Epithelial cell of esophagus (primary cell): ENCODE measurements at regions not wholly inside any gene's neighbourhood (a gene's known extent, or its start where the extent isn't known, plus 50 kb on each side); places are given as distances from the start of the nearest gene placed in this dataset.

Experiments
- DNase-seq: peaks from one replicate; pipeline ENCODE4 v3.0.0; 2010; ENCODE audit warnings: low read depth
- H3K4me3 ChIP-seq: 2 replicates; pipeline ENCODE4 v1.5.1; 2011; ENCODE audit warnings: mild to moderate bottlenecking, low read length, control low read depth
- CTCF ChIP-seq: IDR thresholded peaks from 2 replicates; pipeline ENCODE4 v1.5.1; 2011; ENCODE audit warnings: low read depth, mild to moderate bottlenecking, low read length, control low read depth, inconsistent platforms; ENCODE audit not compliant: insufficient read depth; ENCODE audit errors: missing control alignments

GRCh38 chr20:56723331-56723730, 94.2 kb downstream of the TFAP2C start:
- no peak for DNase-seq
- TF ChIP-seq CTCF = no peak
- H3K4me3 ChIP-seq = no peak overlapping the region

- H3K4me3 ChIP-seq = no peak overlapping the region
- no peak for TF ChIP-seq CTCF
- DNase-seq = no peak
Measured at GRCh38 chr20:56724241-56724757, 95.2 kb downstream of the TFAP2C start.

- H3K4me3 ChIP-seq = no peak overlapping the region
- TF ChIP-seq CTCF = no peak
- no peak for DNase-seq
Measured at GRCh38 chr20:56730003-56730402, 100.9 kb downstream of the TFAP2C start.

GRCh38 chr20:56730996-56731395, 101.9 kb downstream of the TFAP2C start:
- no peak for TF ChIP-seq CTCF
- no peak for DNase-seq
- H3K4me3 ChIP-seq = no peak overlapping the region

GRCh38 chr20:56731476-56731875, 102.4 kb downstream of the TFAP2C start:
- no peak overlapping the region for H3K4me3 ChIP-seq
- no peak for DNase-seq
- no peak for TF ChIP-seq CTCF

- no peak overlapping the region for H3K4me3 ChIP-seq
- no peak for DNase-seq
- no peak for TF ChIP-seq CTCF
Measured at GRCh38 chr20:56733967-56734366, 104.9 kb downstream of the TFAP2C start.

- H3K4me3 ChIP-seq = no peak overlapping the region
- no peak for DNase-seq
- TF ChIP-seq CTCF = no peak
Measured at GRCh38 chr20:56735084-56735642, 106.1 kb downstream of the TFAP2C start.
